CD8-positive, alpha-beta memory T cell (primary cell): ENCODE measurements at regions not wholly inside any gene's neighbourhood (a gene's known extent, or its start where the extent isn't known, plus 50 kb on each side); places are given as distances from the start of the nearest gene placed in this dataset.

ENCODE experiments used
- CTCF ChIA-PET: fragments of 350-600 bp; sonication (Branson Sonifier 250); formaldehyde crosslinking; loops from one replicate; lab custom pipeline; 2021; ENCODE audit warnings: antibody characterized with exemption; lab: Charles Lee
- POLR2A ChIA-PET: fragments of 350-600 bp; sonication (Branson Sonifier 250); formaldehyde crosslinking; loops from one replicate; lab custom pipeline; 2021; ENCODE audit warnings: antibody characterized with exemption; lab: Charles Lee
- DNase-seq, 5 donors: peaks; one replicate each; pipeline versions ENCODE4 v3.0.0 to v3.0.0-alpha.2; 2020 to 2022; ENCODE audit warnings: mixed read lengths in 1 of 5
- H3K27ac ChIP-seq: one replicate; pipeline ENCODE4 v1.7.0; 2013; ENCODE audit warnings: low read depth, mild to moderate bottlenecking, low read length, moderate library complexity
- H3K27me3 ChIP-seq: 2 replicates; pipeline ENCODE4 v1.7.0; 2013; ENCODE audit warnings: low read length, mild to moderate bottlenecking; ENCODE audit not compliant: insufficient read depth, poor library complexity, severe bottlenecking
- H3K36me3 ChIP-seq: 2 replicates; pipeline ENCODE4 v1.7.0; 2013; ENCODE audit warnings: mild to moderate bottlenecking, low read length, moderate library complexity; ENCODE audit not compliant: insufficient read depth
- H3K4me1 ChIP-seq: 2 replicates; pipeline ENCODE4 v1.7.0; 2013; ENCODE audit warnings: mild to moderate bottlenecking, low read length, moderate library complexity; ENCODE audit not compliant: insufficient read depth
- H3K4me3 ChIP-seq: 2 replicates; pipeline ENCODE4 v1.7.0; 2013; ENCODE audit warnings: mild to moderate bottlenecking, low read length
- H3K9me3 ChIP-seq: 2 replicates; pipeline ENCODE4 v1.7.0; 2013; ENCODE audit warnings: mild to moderate bottlenecking, low read length
- H3K27ac Mint-ChIP-seq, 8 donors: one replicate each; pipeline ENCODE4 v1.8.0; 2020 to 2021; ENCODE audit warnings: mixed read lengths in 8 of 8, mild to moderate bottlenecking in 6 of 8, inconsistent platforms in 3 of 8, moderate library complexity in 3 of 8
- H3K27me3 Mint-ChIP-seq, 2 donors: one replicate each; pipeline ENCODE4 v1.8.0; 2020 to 2021; ENCODE audit warnings: mixed read lengths in 2 of 2, mild to moderate bottlenecking in 1 of 2, moderate library complexity in 1 of 2
- H3K36me3 Mint-ChIP-seq, 3 donors: one replicate each; pipeline ENCODE4 v1.8.0; 2020 to 2021; ENCODE audit warnings: mixed read lengths in 3 of 3, inconsistent platforms in 1 of 3, mild to moderate bottlenecking in 1 of 3
- H3K4me1 Mint-ChIP-seq, 3 donors: one replicate each; pipeline ENCODE4 v1.8.0; 2020 to 2021; ENCODE audit warnings: mixed read lengths in 3 of 3, inconsistent platforms in 1 of 3, mild to moderate bottlenecking in 1 of 3
- H3K4me3 Mint-ChIP-seq, 7 donors: one replicate each; pipeline ENCODE4 v1.8.0; 2020 to 2021; ENCODE audit warnings: mixed read lengths in 7 of 7, mild to moderate bottlenecking in 6 of 7, moderate library complexity in 4 of 7, inconsistent platforms in 2 of 7
- H3K9me3 Mint-ChIP-seq, 5 donors: one replicate each; pipeline ENCODE4 v1.8.0; 2020 to 2022; ENCODE audit warnings: mixed read lengths in 5 of 5, mild to moderate bottlenecking in 3 of 5, moderate library complexity in 2 of 5, inconsistent platforms in 1 of 5

- no peaks in the 10 kb centered on the region for H3K9me3 ChIP-seq
- no peaks in the 10 kb centered on the region for H3K36me3 ChIP-seq
- CTCF ChIA-PET = no interaction called here
- no peaks in the 10 kb centered on the region for H3K27me3 ChIP-seq
- Mint-ChIP-seq H3K9me3 (peaks cover 0 to 2% (median 0%) of the 10 kb centered on the region in 5 donors), H3K36me3 (no peaks in the 10 kb centered on the region), H3K27me3 (peaks cover 0 to 6% of the 10 kb centered on the region in 2 donors), H3K4me1 (no peaks in the 10 kb centered on the region), H3K4me3 (no peak overlapping the region), H3K27ac (no peak overlapping the region)
- no peak for DNase-seq
- H3K4me1 ChIP-seq = no peaks in the 10 kb centered on the region
- no peak overlapping the region for H3K4me3 ChIP-seq
- POLR2A ChIA-PET = no interaction called here
- no peak overlapping the region for H3K27ac ChIP-seq
These were observed 378.8 kb upstream of the SOX5 start for GRCh38 chr12:24328261-24328660.

GRCh38 chr12:24325331-24325730 is 375.9 kb upstream of the SOX5 start:
- ChIA-PET POLR2A (no interaction called here), CTCF (no interaction called here)
- no peaks in the 10 kb centered on the region for H3K9me3 ChIP-seq
- Mint-ChIP-seq H3K27ac (no peak overlapping the region), H3K4me1 (no peaks in the 10 kb centered on the region), H3K9me3 (peaks cover 0 to 2% (median 0%) of the 10 kb centered on the region in 5 donors), H3K4me3 (no peak overlapping the region), H3K36me3 (no peaks in the 10 kb centered on the region), H3K27me3 (peaks cover 0 to 6% of the 10 kb centered on the region in 2 donors)
- no peaks in the 10 kb centered on the region for H3K27me3 ChIP-seq
- no peak for DNase-seq
- no peak overlapping the region for H3K27ac ChIP-seq
- H3K4me3 ChIP-seq = no peak overlapping the region
- no peaks in the 10 kb centered on the region for H3K36me3 ChIP-seq
- no peaks in the 10 kb centered on the region for H3K4me1 ChIP-seq

DNA sequence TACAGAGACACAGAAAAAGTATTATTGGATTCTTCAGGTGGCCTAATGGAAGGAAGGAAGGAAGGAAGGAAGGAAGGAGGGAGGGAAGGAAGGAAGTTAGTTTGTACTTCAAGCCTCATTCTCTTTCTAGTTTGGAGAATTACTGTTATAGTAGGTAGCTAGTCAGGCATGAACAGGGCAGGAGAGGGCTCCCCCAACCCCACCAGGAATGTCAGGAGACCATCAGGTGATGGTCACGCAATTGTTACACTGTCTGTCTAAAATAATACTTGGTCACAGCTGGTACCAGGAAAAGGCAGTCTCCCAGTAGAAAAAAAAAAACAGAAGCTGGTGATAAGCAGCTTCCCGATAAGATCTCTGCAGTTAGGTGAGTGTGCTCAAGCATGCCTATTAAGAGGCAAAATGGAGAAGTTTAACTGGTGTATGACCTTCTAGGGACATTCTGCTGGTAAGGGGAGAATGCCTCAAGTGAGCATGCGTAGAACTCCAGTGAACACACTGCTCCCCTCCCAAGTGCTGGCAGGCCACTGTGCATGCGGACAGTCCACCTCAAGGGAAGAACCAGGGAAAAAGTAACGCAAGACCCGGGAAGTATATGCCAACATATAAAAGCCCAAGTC is 358.4 kb upstream of the SOX5 start:
- peaks cover 0 to 5% (median 0%) of the 10 kb centered on the region in 5 donors for H3K9me3 Mint-ChIP-seq
- no peak overlapping the region for H3K4me3 Mint-ChIP-seq
- no peaks in the 10 kb centered on the region for H3K27me3 Mint-ChIP-seq
- H3K9me3 ChIP-seq = no peaks in the 10 kb centered on the region
- no peaks in the 10 kb centered on the region for H3K4me1 ChIP-seq
- no peak overlapping the region for H3K27ac Mint-ChIP-seq
- ChIA-PET CTCF (no interaction called here), POLR2A (no interaction called here)
- no peaks in the 10 kb centered on the region for H3K4me1 Mint-ChIP-seq
- H3K27ac ChIP-seq = no peak overlapping the region
- H3K27me3 ChIP-seq = no peaks in the 10 kb centered on the region
- H3K36me3 ChIP-seq = no peaks in the 10 kb centered on the region
- DNase-seq = no peak
- H3K36me3 Mint-ChIP-seq = no peaks in the 10 kb centered on the region
- no peak overlapping the region for H3K4me3 ChIP-seq

- Histone ChIP-seq H3K4me1 (no peaks in the 10 kb centered on the region), H3K27ac (no peak overlapping the region), H3K9me3 (no peaks in the 10 kb centered on the region), H3K36me3 (no peaks in the 10 kb centered on the region), H3K4me3 (no peak overlapping the region), H3K27me3 (no peaks in the 10 kb centered on the region)
- H3K9me3 Mint-ChIP-seq = peaks cover 0 to 3% (median 0%) of the 10 kb centered on the region in 5 donors
- no peaks in the 10 kb centered on the region for H3K27me3 Mint-ChIP-seq
- CTCF ChIA-PET = no interaction called here
- no peak for DNase-seq
- H3K4me1 Mint-ChIP-seq = no peaks in the 10 kb centered on the region
- H3K4me3 Mint-ChIP-seq = no peak overlapping the region
- H3K27ac Mint-ChIP-seq = no peak overlapping the region
- H3K36me3 Mint-ChIP-seq = no peaks in the 10 kb centered on the region
- POLR2A ChIA-PET = no interaction called here
These were observed 357.7 kb upstream of the SOX5 start for GRCh38 chr12:24307153-24307552.

DNA sequence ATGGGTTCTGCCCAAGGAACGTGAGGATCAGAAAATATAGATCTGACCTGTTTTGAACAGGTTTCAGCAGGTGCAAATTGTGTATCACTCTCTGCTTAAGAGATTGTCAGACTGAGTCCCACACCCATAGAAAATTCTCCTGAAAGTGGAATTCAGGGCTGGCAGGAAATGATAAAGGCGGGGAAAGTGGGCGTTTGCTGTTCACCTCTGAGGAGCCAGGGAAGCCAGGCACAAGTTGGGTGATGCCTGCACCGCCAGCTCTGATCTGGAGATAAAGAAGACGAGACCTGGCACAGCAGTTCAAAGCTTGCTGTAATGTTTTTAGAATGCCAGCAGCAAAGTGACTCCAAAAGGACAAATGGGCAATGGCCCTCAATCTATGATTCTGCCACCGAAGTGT is 356.5 kb upstream of the SOX5 start:
- no peaks in the 10 kb centered on the region for H3K27me3 Mint-ChIP-seq
- POLR2A ChIA-PET = no interaction called here
- no peaks in the 10 kb centered on the region for H3K4me1 Mint-ChIP-seq
- Histone ChIP-seq H3K27ac (no peak overlapping the region), H3K27me3 (no peaks in the 10 kb centered on the region), H3K4me3 (no peak overlapping the region), H3K4me1 (no peaks in the 10 kb centered on the region), H3K36me3 (no peaks in the 10 kb centered on the region), H3K9me3 (no peaks in the 10 kb centered on the region)
- H3K27ac Mint-ChIP-seq = no peak overlapping the region
- no peak overlapping the region for H3K4me3 Mint-ChIP-seq
- no peaks in the 10 kb centered on the region for H3K36me3 Mint-ChIP-seq
- CTCF ChIA-PET = interaction anchor here (0.9 kb wide), 1 partner anchor 88 kb away, joined by 3 read pairs; no protein-coding TSS in a partner anchor
- peaks cover 0 to 2% (median 0%) of the 10 kb centered on the region in 5 donors for H3K9me3 Mint-ChIP-seq
- DNase-seq = no peak

DNA sequence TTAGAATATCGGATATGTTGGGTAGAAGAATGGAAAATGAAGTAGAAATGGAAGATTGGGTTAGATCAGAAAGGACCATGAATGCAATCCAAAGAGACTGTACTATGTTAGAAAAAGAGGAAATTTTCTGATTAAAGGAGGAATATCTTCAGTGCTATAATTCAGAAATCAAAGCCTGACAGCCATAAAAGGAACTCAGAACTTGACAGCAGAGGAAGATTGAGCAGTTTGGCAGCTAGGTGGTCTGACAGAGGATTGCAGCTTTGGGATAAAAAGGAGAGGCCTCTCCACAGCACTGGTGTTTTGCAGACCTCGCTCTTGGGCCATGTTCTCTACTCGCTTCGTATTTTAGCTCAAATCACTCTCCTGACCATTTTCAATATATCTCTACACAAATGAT is 354.8 kb upstream of the SOX5 start:
- no peak overlapping the region for H3K4me3 Mint-ChIP-seq
- ChIA-PET CTCF (no interaction called here), POLR2A (no interaction called here)

DNA sequence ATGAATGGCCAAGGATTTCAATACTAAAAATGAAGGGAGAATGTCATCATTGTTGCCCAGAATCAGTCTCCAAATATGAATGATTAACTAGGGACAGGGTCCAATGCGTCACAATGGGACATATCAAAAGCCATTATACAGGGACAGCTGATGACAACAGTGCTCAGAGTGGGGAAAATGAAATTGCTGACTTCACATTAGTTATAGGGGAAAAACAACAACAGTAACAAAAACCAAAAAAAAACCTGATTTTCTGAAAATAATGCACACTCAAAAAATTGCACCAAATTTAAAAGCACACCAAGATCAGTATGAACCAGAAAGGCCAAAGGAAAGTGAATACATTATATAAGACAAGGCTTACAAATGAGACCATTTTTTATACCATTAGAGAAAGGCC is 353.2 kb upstream of the SOX5 start:
- POLR2A ChIA-PET = no interaction called here
- Mint-ChIP-seq H3K4me3 (no peak overlapping the region), H3K4me1 (no peaks in the 10 kb centered on the region), H3K9me3 (peaks cover 0 to 4% (median 2%) of the 10 kb centered on the region in 5 donors), H3K36me3 (no peaks in the 10 kb centered on the region), H3K27ac (no peak overlapping the region), H3K27me3 (no peaks in the 10 kb centered on the region)
- no peak for DNase-seq
- Histone ChIP-seq H3K36me3 (no peaks in the 10 kb centered on the region), H3K27me3 (no peaks in the 10 kb centered on the region), H3K27ac (no peak overlapping the region), H3K9me3 (no peaks in the 10 kb centered on the region), H3K4me1 (no peaks in the 10 kb centered on the region), H3K4me3 (no peak overlapping the region)
- CTCF ChIA-PET = no interaction called here

More for the DNA sequence above, 354.8 kb upstream of the SOX5 start:
- Histone ChIP-seq H3K27me3 (no peaks in the 10 kb centered on the region), H3K36me3 (no peaks in the 10 kb centered on the region), H3K9me3 (no peaks in the 10 kb centered on the region), H3K4me1 (no peaks in the 10 kb centered on the region), H3K27ac (no peak overlapping the region), H3K4me3 (no peak overlapping the region)
- H3K9me3 Mint-ChIP-seq = peaks cover 0 to 2% (median 0%) of the 10 kb centered on the region in 5 donors
- no peaks in the 10 kb centered on the region for H3K27me3 Mint-ChIP-seq
- H3K4me1 Mint-ChIP-seq = no peaks in the 10 kb centered on the region
- no peak overlapping the region for H3K27ac Mint-ChIP-seq
- no peaks in the 10 kb centered on the region for H3K36me3 Mint-ChIP-seq
- DNase-seq = no peak

DNA sequence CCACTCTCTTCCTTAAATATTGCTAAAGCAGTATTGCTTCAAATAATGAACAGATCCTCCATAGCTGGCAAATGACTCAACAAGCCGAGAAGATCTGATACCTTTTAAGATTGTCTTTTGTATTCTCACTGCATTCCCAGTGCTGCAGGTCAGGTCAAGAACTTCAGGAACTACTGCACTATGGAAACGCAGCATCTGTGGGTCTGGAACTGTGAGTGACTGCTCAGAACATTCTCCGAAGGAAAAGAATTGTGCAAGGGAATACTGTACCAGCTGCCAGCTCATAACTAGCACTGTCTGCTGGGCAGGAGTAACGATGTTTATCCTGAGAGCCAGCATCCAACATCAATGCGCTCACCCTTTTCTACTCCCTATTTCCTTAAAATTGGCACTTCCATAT is 348.0 kb upstream of the SOX5 start:
- H3K4me1 ChIP-seq = no peaks in the 10 kb centered on the region
- ChIA-PET CTCF (no interaction called here), POLR2A (no interaction called here)
- DNase-seq = no peak
- Mint-ChIP-seq H3K4me1 (no peaks in the 10 kb centered on the region), H3K27ac (no peak overlapping the region), H3K36me3 (no peaks in the 10 kb centered on the region), H3K9me3 (peaks cover 0 to 4% (median 0%) of the 10 kb centered on the region in 5 donors), H3K4me3 (no peak overlapping the region), H3K27me3 (no peaks in the 10 kb centered on the region)
- H3K27ac ChIP-seq = no peak overlapping the region
- H3K36me3 ChIP-seq = no peaks in the 10 kb centered on the region
- H3K4me3 ChIP-seq = no peak overlapping the region
- H3K9me3 ChIP-seq = no peaks in the 10 kb centered on the region
- no peaks in the 10 kb centered on the region for H3K27me3 ChIP-seq
